SU-DHL-6 (cell line): ENCODE measurements at regions not wholly inside any gene's neighbourhood (a gene's known extent, or its start where the extent isn't known, plus 50 kb on each side); places are given as distances from the start of the nearest gene placed in this dataset.

Source experiments
- CTCF ChIP-seq: fragments of 200-600 bp; sonication (generic); IDR thresholded peaks from one replicate; pipeline ENCODE4 v1.5.1; 2017; ENCODE audit warnings: antibody characterized with exemption, mild to moderate bottlenecking, low read length, moderate library complexity; ENCODE audit not compliant: insufficient read depth, poor library complexity, severe bottlenecking
- EZH2phosphoT487 ChIP-seq: fragments of 200-600 bp; sonication (generic), shearing (Covaris generic); conservative IDR thresholded peaks from 2 replicates; pipeline ENCODE4 v1.6.1; 2018; ENCODE audit warnings: mild to moderate bottlenecking, antibody characterized with exemption, low read length, moderate library complexity, mixed read lengths

GRCh38 chr9:28923351-28923750 is 1350.1 kb upstream of the C9orf72 start:
- TF ChIP-seq CTCF = no peak
- no peak for TF ChIP-seq EZH2phosphoT487
